Fibroblast of skin of scalp (primary cell): ENCODE measurements at regions not wholly inside any gene's neighbourhood (a gene's known extent, or its start where the extent isn't known, plus 50 kb on each side); places are given as distances from the start of the nearest gene placed in this dataset.
"Not testable (repeated sequence)": the region's sequence is repeated elsewhere in the genome, so short reads cannot be mapped to it uniquely, and the experiment has no call there.

Experiments used
- DNase-seq: peaks from one replicate; pipeline ENCODE4 v3.0.0-alpha.2; 2013

DNA sequence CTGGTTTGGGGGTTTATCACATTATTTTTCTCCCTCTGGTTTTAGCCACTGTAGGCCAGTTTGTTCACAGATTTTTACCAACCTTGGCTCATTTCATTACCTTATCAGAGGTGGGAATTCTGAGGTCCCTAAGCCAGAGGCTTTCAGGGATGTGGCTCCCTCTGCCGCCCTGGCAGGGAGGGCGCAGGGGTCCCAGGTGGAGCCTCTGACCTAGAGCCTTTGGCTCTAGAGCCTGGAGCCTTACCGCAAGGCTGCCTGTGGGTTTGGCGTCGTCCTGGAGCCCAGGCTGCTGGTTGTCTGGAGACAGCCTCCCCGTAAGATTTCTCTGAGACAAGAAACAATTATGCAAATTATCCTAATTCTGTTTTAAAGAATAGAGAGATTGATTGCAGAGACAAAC, 188.0 kb downstream of the LMLN start:
- not testable (repeated sequence) for DNase-seq

DNA sequence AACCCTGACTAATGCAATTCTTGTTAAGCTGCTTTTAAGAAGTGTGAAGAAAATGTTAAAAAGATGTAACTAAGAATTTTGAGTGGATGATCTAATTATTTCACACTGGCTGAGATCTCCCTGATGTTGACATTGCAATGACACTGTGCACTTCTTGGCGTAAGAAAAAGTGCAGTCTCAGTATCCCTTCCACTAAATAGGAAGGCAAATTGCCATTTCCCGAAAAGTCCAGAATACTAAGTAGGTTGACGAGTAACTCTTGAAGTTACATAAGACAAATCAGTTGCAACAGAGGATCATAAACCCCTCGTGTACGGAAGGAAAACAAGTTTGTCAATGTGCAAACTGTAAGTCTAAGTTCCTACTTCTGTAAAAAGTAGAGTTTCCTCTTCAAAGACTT, 189.9 kb downstream of the LMLN start:
- not testable (repeated sequence) for DNase-seq

DNA sequence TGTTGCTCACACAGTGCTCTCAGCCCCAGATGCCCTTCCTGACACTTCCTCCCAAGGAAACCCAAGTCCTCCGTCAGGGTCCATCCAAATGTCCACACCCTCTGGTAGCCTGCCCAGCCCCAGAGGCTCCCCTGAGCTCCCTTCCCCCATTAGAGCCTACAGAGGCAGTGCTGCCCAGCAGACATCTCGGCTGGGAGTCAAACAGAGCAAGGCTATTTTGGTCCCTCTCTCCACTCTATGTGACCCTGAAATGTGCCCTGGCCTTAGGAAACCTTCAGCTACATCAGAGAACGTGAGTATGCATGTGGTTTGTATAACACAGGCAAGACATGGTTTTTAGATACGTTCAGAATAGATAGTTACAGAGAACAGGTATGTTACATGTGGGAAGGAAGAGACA, 191.8 kb downstream of the LMLN start:
- not testable (repeated sequence) for DNase-seq

DNA sequence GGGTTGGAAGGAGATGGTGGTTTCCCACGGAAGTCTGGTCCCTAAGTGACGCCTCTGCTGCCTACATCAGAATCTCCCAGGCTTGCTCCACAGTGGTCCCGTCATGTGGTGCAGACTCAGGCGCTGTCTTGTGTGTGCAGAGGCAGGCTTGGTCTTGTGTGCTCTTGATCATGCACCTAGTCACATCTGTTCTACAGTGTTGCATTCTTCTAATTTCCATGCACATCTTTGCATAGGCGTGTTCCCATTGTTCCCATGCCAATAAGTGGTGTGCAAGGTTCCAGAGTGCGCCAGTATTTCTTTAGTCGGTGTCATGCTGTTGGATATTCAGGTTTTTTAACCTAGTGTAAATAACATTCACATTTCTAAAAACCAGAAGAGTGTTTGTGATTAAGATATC, 195.8 kb downstream of the LMLN start:
- DNase-seq, result not testable (repeated sequence)

DNA sequence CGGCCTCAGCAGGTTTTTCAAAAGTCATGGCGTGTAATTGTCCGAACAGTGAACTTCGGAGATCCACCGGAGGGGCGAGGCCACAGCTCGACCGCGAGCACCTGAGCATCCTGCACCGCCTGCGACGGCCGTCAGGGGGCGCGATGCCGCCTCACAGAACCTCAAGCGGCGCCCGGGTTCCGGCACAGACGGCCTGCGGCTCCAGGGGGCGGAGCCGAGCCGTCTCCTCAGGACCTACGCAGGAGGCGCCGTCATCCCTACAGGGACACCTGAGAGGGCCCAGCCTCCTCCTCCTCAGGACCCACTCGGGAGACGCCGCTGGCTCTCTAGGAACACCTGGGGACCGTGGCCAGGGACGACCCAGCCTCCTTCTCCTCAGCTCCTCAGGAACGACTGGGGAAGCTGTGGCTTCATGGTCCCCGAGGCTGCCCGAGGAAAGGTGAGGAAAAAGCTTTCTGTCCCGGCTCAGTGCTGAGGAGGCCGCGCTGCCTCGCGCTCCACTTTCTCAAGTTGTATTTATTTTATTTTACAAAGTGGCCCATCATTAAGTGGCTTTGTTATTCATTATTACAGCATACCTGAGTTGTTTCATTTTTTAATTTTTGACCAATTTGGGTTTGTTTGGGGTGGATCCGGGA, 197.3 kb downstream of the LMLN start:
- DNase-seq, result not testable (repeated sequence)

DNA sequence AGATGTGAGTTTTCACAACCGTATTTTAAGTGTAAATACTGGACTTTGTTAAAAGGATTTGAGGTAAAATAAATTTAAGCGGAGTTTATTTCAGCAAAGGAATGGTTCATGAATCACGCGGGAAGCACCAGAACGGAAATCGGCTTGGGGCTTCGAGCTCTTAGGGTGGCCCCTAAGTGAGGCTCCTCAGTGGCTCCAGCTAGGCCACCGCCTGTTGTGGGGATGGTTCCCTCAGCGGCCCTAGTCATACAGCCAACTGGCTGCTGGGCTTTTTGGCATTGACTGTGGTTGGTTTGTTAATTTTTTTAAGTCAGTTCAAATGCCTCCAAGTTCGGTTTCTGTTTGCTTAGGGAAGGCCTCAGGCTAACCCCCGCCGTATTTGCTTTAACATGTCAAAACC, 198.0 kb downstream of the LMLN start:
- not testable (repeated sequence) for DNase-seq

DNA sequence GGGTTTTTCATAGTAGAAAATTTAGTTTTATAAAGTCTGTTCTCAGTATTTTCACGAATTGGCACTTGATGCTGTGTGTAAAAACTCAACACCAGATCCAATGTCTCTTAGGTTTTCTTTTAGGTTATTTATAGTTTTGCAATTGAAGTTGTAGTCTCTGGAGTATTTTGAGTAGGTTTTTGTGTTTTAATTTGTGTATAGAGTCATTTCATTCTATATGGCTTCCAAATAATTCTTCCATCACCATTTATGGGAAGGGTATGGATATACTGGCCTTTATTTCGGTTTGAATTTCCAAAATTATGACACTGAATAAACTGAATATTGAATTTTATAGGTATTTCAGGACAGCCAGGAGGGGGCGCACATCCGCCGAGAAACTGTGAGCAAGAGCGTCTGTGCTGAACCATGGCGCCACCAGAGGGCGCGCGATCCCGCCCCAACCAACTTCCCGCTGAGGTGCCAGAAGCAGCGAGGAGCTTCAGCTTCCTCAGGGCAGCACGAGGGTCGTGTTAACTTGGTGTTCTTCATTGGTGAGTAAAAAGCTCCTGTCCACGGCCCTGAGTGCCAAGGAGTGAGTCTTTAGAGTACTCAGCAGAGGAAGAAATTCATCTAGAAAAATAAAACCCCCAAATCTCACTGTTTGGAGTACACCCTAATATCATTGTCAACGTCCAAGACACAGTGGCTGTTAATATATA, 207.5 kb downstream of the LMLN start:
- peak; percentile 31 for DNase-seq

DNA sequence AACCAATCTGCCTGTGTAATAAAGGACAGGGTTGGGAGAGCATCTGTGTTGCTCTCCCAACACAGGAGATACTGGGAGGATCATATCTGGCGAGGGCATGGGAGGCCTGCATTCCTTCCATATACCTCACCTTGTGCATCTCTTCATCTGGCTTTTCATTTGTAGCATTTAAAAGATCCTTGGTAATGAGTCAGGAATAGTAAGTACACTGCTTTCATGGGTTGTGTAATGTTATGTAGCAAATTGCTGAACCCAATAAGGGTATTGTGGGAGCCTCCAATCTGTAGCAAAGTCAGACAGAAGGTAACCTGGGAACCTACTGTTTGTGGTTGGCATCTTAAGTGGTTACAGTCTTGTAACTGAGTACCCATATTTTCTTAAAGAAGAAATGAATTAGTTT, 210.8 kb downstream of the LMLN start:
- not testable (repeated sequence) for DNase-seq

DNA sequence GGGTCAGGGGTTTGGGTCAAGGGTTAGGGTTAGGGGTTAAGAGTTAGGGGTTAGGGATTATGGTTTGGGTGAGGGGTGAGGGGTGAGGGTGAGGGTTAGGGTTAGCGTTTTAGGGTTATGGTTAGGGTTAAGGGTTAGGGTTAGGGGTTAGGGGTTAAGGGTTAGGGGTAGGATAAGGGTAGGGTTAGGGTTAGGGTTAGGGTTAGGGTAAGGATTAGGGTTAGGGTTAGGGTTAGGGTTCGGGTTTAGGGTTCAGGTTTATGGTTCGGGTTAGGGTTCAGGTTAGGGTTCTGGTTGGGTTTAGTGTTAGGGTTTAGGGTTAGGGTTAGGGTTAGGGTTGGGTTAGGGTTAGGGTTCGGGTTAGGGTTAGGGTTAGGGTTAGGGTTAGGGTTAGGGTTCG, 213.1 kb downstream of the LMLN start:
- DNase-seq, result not testable (repeated sequence)

DNA sequence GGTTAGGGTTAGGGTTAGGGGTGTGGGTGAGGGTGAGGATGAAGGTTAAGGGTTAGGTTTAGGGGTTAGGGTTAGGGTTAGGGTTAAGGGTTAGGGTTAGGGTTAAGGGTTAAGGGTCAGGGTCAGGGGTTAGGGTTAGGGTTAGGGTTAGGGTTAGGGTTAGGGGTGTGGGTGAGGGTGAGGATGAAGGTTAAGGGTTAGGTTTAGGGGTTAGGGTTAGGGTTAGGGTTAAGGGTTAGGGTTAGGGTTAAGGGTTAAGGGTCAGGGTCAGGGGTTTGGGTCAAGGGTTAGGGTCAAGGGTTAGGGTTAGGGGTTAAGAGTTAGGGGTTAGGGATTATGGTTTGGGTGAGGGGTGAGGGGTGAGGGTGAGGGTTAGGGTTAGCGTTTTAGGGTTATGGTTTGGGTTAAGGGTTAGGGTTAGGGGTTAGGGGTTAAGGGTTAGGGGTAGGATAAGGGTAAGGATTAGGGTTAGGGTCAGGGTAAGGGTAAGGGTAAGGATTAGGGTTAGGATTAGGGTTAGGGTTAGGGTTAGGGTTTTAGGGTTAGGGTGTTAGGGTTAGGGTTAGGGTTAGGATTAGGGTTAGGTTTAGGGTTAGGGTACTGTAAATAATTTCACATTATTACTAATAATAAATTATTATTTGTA, 214.0 kb downstream of the LMLN start:
- not testable (repeated sequence) for DNase-seq
